Neuronal stem cell (in vitro differentiated cells): ENCODE measurements at regions not wholly inside any gene's neighbourhood (a gene's known extent, or its start where the extent isn't known, plus 50 kb on each side); places are given as distances from the start of the nearest gene placed in this dataset.

Source experiments
- DNase-seq: peaks from one replicate; pipeline ENCODE4 v3.0.0-alpha.2; 2013; ENCODE audit warnings: low spot score
- H2AFZ ChIP-seq: one replicate; pipeline ENCODE4 v1.6.1; 2013; ENCODE audit warnings: mild to moderate bottlenecking, low read length, inconsistent platforms
- H2AK5ac ChIP-seq: 2 replicates; pipeline ENCODE4 v1.6.1; 2013; ENCODE audit warnings: low read depth, mild to moderate bottlenecking, inconsistent platforms, low read length, moderate library complexity, mixed read lengths
- H2BK120ac ChIP-seq: 2 replicates; pipeline ENCODE4 v1.6.1; 2013; ENCODE audit warnings: low read depth, mild to moderate bottlenecking, inconsistent platforms, low read length, moderate library complexity, mixed read lengths
- H2BK12ac ChIP-seq: one replicate; pipeline ENCODE4 v1.6.1; 2013; ENCODE audit warnings: low read length, inconsistent platforms
- H2BK15ac ChIP-seq: 2 replicates; pipeline ENCODE4 v1.6.1; 2013; ENCODE audit warnings: mild to moderate bottlenecking, low read length, inconsistent platforms, mixed read lengths
- H2BK5ac ChIP-seq: one replicate; pipeline ENCODE4 v1.6.1; 2013; ENCODE audit warnings: inconsistent platforms, mild to moderate bottlenecking, low read length, moderate library complexity
- H3K14ac ChIP-seq: one replicate; pipeline ENCODE4 v1.6.1; 2013; ENCODE audit warnings: low read length, inconsistent platforms
- H3K18ac ChIP-seq: 2 replicates; pipeline ENCODE4 v1.6.1; 2013; ENCODE audit warnings: low read length, inconsistent platforms
- H3K23ac ChIP-seq: 2 replicates; pipeline ENCODE4 v1.6.1; 2013; ENCODE audit warnings: low read depth, mild to moderate bottlenecking, mixed read lengths, low read length, inconsistent platforms; ENCODE audit not compliant: poor library complexity
- H3K27ac ChIP-seq: replicated peaks from 3 replicates; pipeline ENCODE4 v1.5.1; 2013; ENCODE audit warnings: low read length, inconsistent platforms
- H3K27me3 ChIP-seq, 3 experiments: 2 replicates each; pipeline ENCODE4 v1.6.1; 2013; ENCODE audit warnings: low read length in 3 of 3, mild to moderate bottlenecking in 2 of 3, inconsistent platforms in 1 of 3, low read depth in 1 of 3, mixed read lengths in 1 of 3, moderate library complexity in 1 of 3; ENCODE audit not compliant: control insufficient read depth in 3 of 3, insufficient read depth in 3 of 3
- H3K36me3 ChIP-seq, 2 donors: replicated peaks in 1 of 2; 2 replicates each; pipeline ENCODE4 v1.6.1; 2013; ENCODE audit warnings: low read length in 2 of 2; ENCODE audit not compliant: control insufficient read depth in 2 of 2, insufficient read depth in 2 of 2
- H3K4ac ChIP-seq: 2 replicates; pipeline ENCODE4 v1.6.1; 2013; ENCODE audit warnings: inconsistent platforms, mild to moderate bottlenecking, low read length, moderate library complexity
- H3K4me1 ChIP-seq, 2 donors: 1 replicate in 1 of 2; 2 replicates in 1 of 2; pipeline ENCODE4 v1.6.1; 2013; ENCODE audit warnings: low read length in 2 of 2, low read depth in 1 of 2; ENCODE audit not compliant: control insufficient read depth in 2 of 2, insufficient read depth in 1 of 2
- H3K4me2 ChIP-seq: one replicate; pipeline ENCODE4 v1.6.1; 2013; ENCODE audit warnings: mild to moderate bottlenecking, low read length, inconsistent platforms; ENCODE audit not compliant: insufficient read depth, poor library complexity, severe bottlenecking
- H3K4me3 ChIP-seq, 2 donors: 2 replicates each; pipeline ENCODE4 v1.5.1; 2013; ENCODE audit warnings: low read length in 2 of 2, mild to moderate bottlenecking in 2 of 2, inconsistent platforms in 1 of 2, moderate library complexity in 1 of 2
- H3K79me1 ChIP-seq: one replicate; pipeline ENCODE4 v1.6.1; 2013; ENCODE audit warnings: low read depth, mild to moderate bottlenecking, inconsistent platforms, low read length, moderate library complexity
- H3K9ac ChIP-seq: one replicate; pipeline ENCODE4 v1.6.1; 2013; ENCODE audit warnings: mild to moderate bottlenecking, low read depth, low read length, inconsistent platforms; ENCODE audit not compliant: poor library complexity
- H3K9me3 ChIP-seq, 2 donors: replicated peaks in 1 of 2; 2 replicates each; pipeline versions ENCODE3 to v1.6.1; 2013; ENCODE audit warnings: low read length in 2 of 2, mild to moderate bottlenecking in 2 of 2, inconsistent platforms in 1 of 2, low read depth in 1 of 2, mixed read lengths in 1 of 2, moderate library complexity in 1 of 2; ENCODE audit not compliant: control insufficient read depth in 2 of 2, insufficient read depth in 1 of 2
- H4K8ac ChIP-seq: one replicate; pipeline ENCODE4 v1.6.1; 2013; ENCODE audit warnings: low read depth, mild to moderate bottlenecking, inconsistent platforms, low read length, moderate library complexity
- H4K91ac ChIP-seq: one replicate; pipeline ENCODE4 v1.6.1; 2013; ENCODE audit warnings: low read length, low read depth, mild to moderate bottlenecking, inconsistent platforms; ENCODE audit not compliant: poor library complexity
- WGBS, 2 donors: extraction: QIAGEN DNeasy Blood & Tissue Kit; methylation state at CpG; one replicate each; pipeline ENCODE4 v1.1.7; 2013; ENCODE audit warnings: missing lambda C conversion rate in 2 of 2, mixed read lengths in 1 of 2; ENCODE audit not compliant: insufficient read length in 2 of 2, insufficient replicate concordance in 1 of 2; ENCODE audit errors: extremely low coverage in 2 of 2; 5-methylcytosine and 5-hydroxymethylcytosine counted together

GRCh38 chr2:144603334-144603733 lies 83.4 kb upstream of the ZEB2 start:
- H3K27me3 ChIP-seq: no peaks in the 10 kb centered on the region
- no peaks in the 10 kb centered on the region for H3K36me3 ChIP-seq
- H3K27ac ChIP-seq: no peak overlapping the region
- H2BK120ac ChIP-seq: no peak overlapping the region
- H3K79me1 ChIP-seq: no peaks in the 10 kb centered on the region
- no peak overlapping the region for H3K18ac ChIP-seq
- H3K4ac ChIP-seq: no peak overlapping the region
- no peak overlapping the region for H3K4me3 ChIP-seq
- no peak for DNase-seq
- WGBS, 2 donors: no CpG with 5 or more reads among the region's 2 CpGs
- no peak overlapping the region for H2AK5ac ChIP-seq
- peaks cover 0 to 5% of the 10 kb centered on the region in 2 donors for H3K9me3 ChIP-seq
- no peak overlapping the region for H4K91ac ChIP-seq
- H3K4me1 ChIP-seq: no peaks in the 10 kb centered on the region
- H3K4me2 ChIP-seq: no peak overlapping the region
- no peak overlapping the region for H2BK15ac ChIP-seq
- H2BK12ac ChIP-seq: no peak overlapping the region
- no peak overlapping the region for H2BK5ac ChIP-seq
- H3K14ac ChIP-seq: no peak overlapping the region
- no peak overlapping the region for H3K23ac ChIP-seq
- no peak overlapping the region for H2AFZ ChIP-seq
- no peak overlapping the region for H4K8ac ChIP-seq
- H3K9ac ChIP-seq: no peak overlapping the region

GRCh38 chr2:144598906-144599305 lies 79.0 kb upstream of the ZEB2 start:
- Histone ChIP-seq H3K14ac (no peak overlapping the region), H3K36me3 (no peaks in the 10 kb centered on the region), H3K4ac (no peak overlapping the region), H3K4me1 (peaks cover 9 to 10% of the 10 kb centered on the region in 2 donors), H4K91ac (no peak overlapping the region), H2AK5ac (no peak overlapping the region), H2BK120ac (no peak overlapping the region), H2AFZ (no peak overlapping the region), H3K4me2 (no peak overlapping the region), H2BK12ac (no peak overlapping the region), H3K27me3 (no peaks in the 10 kb centered on the region), H2BK5ac (no peak overlapping the region), H2BK15ac (no peak overlapping the region), H3K79me1 (no peaks in the 10 kb centered on the region), H3K9ac (no peak overlapping the region), H3K27ac (no peak overlapping the region), H3K23ac (no peak overlapping the region), H4K8ac (no peak overlapping the region), H3K4me3 (no peak overlapping the region), H3K9me3 (peaks cover 0 to 9% of the 10 kb centered on the region in 2 donors), H3K18ac (no peak overlapping the region)
- DNase-seq: no peak
- WGBS, 2 donors: no CpG with 5 or more reads among the region's 5 CpGs

GRCh38 chr2:144597894-144598593 lies 78.1 kb upstream of the ZEB2 start:
- Histone ChIP-seq H4K91ac (no peak overlapping the region), H3K4ac (no peak overlapping the region), H3K14ac (no peak overlapping the region), H3K9ac (no peak overlapping the region), H3K27ac (no peak overlapping the region), H2BK12ac (no peak overlapping the region), H4K8ac (no peak overlapping the region), H2BK15ac (no peak overlapping the region), H2AK5ac (no peak overlapping the region), H3K4me3 (no peak overlapping the region), H3K4me2 (no peak overlapping the region), H3K27me3 (no peaks in the 10 kb centered on the region), H2AFZ (no peak overlapping the region), H3K79me1 (no peaks in the 10 kb centered on the region), H2BK5ac (no peak overlapping the region), H3K18ac (no peak overlapping the region), H3K23ac (no peak overlapping the region), H2BK120ac (no peak overlapping the region), H3K9me3 (peaks cover 0 to 9% of the 10 kb centered on the region in 2 donors), H3K36me3 (no peaks in the 10 kb centered on the region), H3K4me1 (peaks cover 9 to 10% of the 10 kb centered on the region in 2 donors)
- no CpG with 5 or more reads among the region's 6 CpGs for WGBS, 2 donors
- no peak for DNase-seq

GRCh38 chr2:144597388-144597787 lies 77.5 kb upstream of the ZEB2 start:
- Histone ChIP-seq H3K79me1 (no peaks in the 10 kb centered on the region), H3K9me3 (peaks cover 0 to 9% of the 10 kb centered on the region in 2 donors)

More at GRCh38 chr2:144597388-144597787, 77.5 kb upstream of the ZEB2 start:
- H3K4me3 ChIP-seq: no peak overlapping the region
- no peak overlapping the region for H2AK5ac ChIP-seq
- H2BK120ac ChIP-seq: no peak overlapping the region
- no peak overlapping the region for H3K4ac ChIP-seq
- H2AFZ ChIP-seq: no peak overlapping the region
- H3K23ac ChIP-seq: no peak overlapping the region
- H3K4me1 ChIP-seq: peaks cover 11 to 12% of the 10 kb centered on the region in 2 donors
- H4K8ac ChIP-seq: no peak overlapping the region
- H3K18ac ChIP-seq: no peak overlapping the region
- no CpG with 5 or more reads among the region's 4 CpGs for WGBS, 2 donors
- no peak overlapping the region for H4K91ac ChIP-seq
- no peak overlapping the region for H2BK5ac ChIP-seq
- H2BK15ac ChIP-seq: no peak overlapping the region
- H3K36me3 ChIP-seq: no peaks in the 10 kb centered on the region
- DNase-seq: no peak
- H3K9ac ChIP-seq: no peak overlapping the region
- no peak overlapping the region for H2BK12ac ChIP-seq
- H3K27ac ChIP-seq: no peak overlapping the region
- no peak overlapping the region for H3K14ac ChIP-seq
- no peak overlapping the region for H3K4me2 ChIP-seq
- H3K27me3 ChIP-seq: no peaks in the 10 kb centered on the region
